Esophagus muscularis mucosa (tissue), 4 donors: ENCODE measurements at regions not wholly inside any gene's neighbourhood (a gene's known extent, or its start where the extent isn't known, plus 50 kb on each side); places are given as distances from the start of the nearest gene placed in this dataset.

Experiments used
- CTCF ChIP-seq, 3 experiments: fragments of 200-600 bp in 2 of 3; fragments of 450-650 bp in 1 of 3; sonication (generic) in 2 of 3; IDR thresholded peaks; one replicate each; pipeline ENCODE4 v1.5.1; 2017 to 2019; ENCODE audit warnings: antibody characterized with exemption in 3 of 3, mild to moderate bottlenecking in 2 of 3, moderate library complexity in 1 of 3
- EP300 ChIP-seq: sonication (generic); formaldehyde crosslinking; IDR thresholded peaks from one replicate; pipeline ENCODE4 v1.6.1; 2017; ENCODE audit warnings: antibody characterized with exemption
- POLR2A ChIP-seq: fragments of 450-650 bp; IDR thresholded peaks from one replicate; pipeline ENCODE4 v1.6.1; 2017; ENCODE audit warnings: antibody characterized with exemption, moderate library complexity, mild to moderate bottlenecking, low read depth
- POLR2AphosphoS5 ChIP-seq, 2 donors: sonication (generic); formaldehyde crosslinking; IDR thresholded peaks; one replicate each; pipeline ENCODE4 v1.6.1; 2017; ENCODE audit warnings: antibody characterized with exemption in 2 of 2

- TF ChIP-seq CTCF (IDR thresholded peaks at IDR 0.05) (no peak), POLR2A (no peak), EP300 (no peak), POLR2AphosphoS5 (IDR thresholded peaks at IDR 0.05) (no peak)
Observed at GRCh38 chr3:144629381-144629780, 657.8 kb downstream of the DIPK2A start.
